ENCODE measurements at regions not wholly inside any gene's neighbourhood (a gene's known extent, or its start where the extent isn't known, plus 50 kb on each side); places are given as distances from the start of the nearest gene placed in this dataset.

- Mint-ChIP-seq H3K9me3 (peaks cover 0 to 5% (median 0%) of the 10 kb centered on the region in 7 donors), H3K4me3 (no peak overlapping the region), H3K27ac (no peak overlapping the region), H3K27me3 (no peaks in the 10 kb centered on the region), H3K4me1 (no peaks in the 10 kb centered on the region), H3K36me3 (no peaks in the 10 kb centered on the region)
- no peak for DNase-seq
- Histone ChIP-seq H3K36me3 (ENCODE audit: control insufficient read depth, insufficient read depth, low read length) (no peaks in the 10 kb centered on the region), H3K4me1 (ENCODE audit: control insufficient read depth, insufficient read depth, low read length, poor library complexity, severe bottlenecking) (no peaks in the 10 kb centered on the region), H3K27ac (ENCODE audit: insufficient read depth, low read length, poor library complexity, severe bottlenecking) (no peak overlapping the region), H3K4me3 (ENCODE audit: low read depth, low read length) (no peak overlapping the region), H3K27me3 (ENCODE audit: control insufficient read depth, insufficient read depth, low read length) (no peaks in the 10 kb centered on the region), H3K9me3 (ENCODE audit: control insufficient read depth in 2 of 2, low read length in 2 of 2) (no peaks in the 10 kb centered on the region)
- ATAC-seq (ENCODE audit: low read depth in 2 of 2): no peak
Observed at GRCh38 chr2:19738707-19739106, 163.1 kb downstream of the TTC32 start.

DNA sequence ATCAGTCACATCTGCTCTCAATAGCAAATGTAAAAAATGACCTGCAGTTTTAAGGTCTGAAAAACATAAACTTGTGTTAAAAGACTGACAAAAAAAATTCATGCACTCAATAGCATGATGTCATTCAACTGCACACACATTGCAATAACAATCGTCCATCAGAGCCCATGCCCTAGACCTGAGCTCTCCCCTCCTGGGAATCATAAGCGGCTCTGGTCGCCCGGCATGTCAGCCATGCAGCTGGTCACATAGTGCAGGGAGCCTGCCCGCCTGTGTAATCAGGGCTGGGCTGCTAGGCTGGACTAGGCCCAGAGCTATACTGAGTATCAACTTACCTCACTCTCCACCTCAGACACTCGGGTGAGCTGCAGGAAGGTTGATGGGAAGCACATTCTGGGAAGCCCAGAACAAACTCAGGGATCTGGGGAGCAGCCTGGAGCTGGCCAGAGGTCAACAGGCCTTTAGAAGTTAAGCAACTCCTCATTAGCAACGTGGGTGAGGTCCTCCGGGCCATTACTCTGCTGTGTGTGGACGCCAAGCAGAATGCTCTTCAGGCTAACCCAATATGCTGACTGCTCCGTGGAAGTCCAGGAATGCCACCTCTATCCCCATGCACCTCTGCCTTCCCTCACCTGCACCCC, 165.5 kb downstream of the TTC32 start:
- H3K4me3 Mint-ChIP-seq: no peak overlapping the region
- no peak for DNase-seq
- no peaks in the 10 kb centered on the region for H3K4me1 Mint-ChIP-seq
- ATAC-seq (ENCODE audit: low read depth in 2 of 2): no peak
- H3K27ac ChIP-seq (ENCODE audit: insufficient read depth, low read length, poor library complexity, severe bottlenecking): no peak overlapping the region
- H3K9me3 Mint-ChIP-seq: peaks cover 0 to 2% (median 0%) of the 10 kb centered on the region in 7 donors
- no peaks in the 10 kb centered on the region for H3K27me3 ChIP-seq (ENCODE audit: control insufficient read depth, insufficient read depth, low read length)
- no peak overlapping the region for H3K27ac Mint-ChIP-seq
- no peaks in the 10 kb centered on the region for H3K4me1 ChIP-seq (ENCODE audit: control insufficient read depth, insufficient read depth, low read length, poor library complexity, severe bottlenecking)
- H3K36me3 Mint-ChIP-seq: no peaks in the 10 kb centered on the region
- peaks cover 4% of the 10 kb centered on the region for H3K27me3 Mint-ChIP-seq
- H3K36me3 ChIP-seq (ENCODE audit: control insufficient read depth, insufficient read depth, low read length): no peaks in the 10 kb centered on the region
- no peaks in the 10 kb centered on the region for H3K9me3 ChIP-seq (ENCODE audit: control insufficient read depth in 2 of 2, low read length in 2 of 2)
- no peak overlapping the region for H3K4me3 ChIP-seq (ENCODE audit: low read depth, low read length)

DNA sequence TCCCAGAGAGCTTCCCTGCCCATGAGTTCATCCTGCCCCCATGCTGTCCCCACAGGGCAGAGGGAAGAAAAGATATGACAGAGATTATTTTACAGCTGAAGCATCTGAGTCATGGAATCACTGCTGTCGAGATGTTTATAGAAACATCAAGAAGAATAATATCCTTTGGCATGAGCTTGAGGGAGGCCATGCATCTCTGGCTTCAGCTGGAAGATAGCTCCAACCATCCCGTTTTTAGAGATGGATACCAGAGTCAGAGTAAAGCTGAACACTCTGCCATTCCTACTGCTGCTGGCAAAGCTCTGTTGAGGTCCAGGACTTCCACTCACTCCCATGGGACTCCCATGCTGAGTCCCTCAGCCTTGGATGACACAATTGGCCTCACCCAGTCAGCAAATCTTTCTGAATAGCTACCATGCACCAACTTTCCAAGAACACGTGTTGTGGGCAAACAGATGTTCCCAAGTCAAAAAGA, 167.8 kb downstream of the TTC32 start:
- Histone ChIP-seq H3K27ac (ENCODE audit: insufficient read depth, low read length, poor library complexity, severe bottlenecking) (no peak overlapping the region), H3K4me3 (ENCODE audit: low read depth, low read length) (no peak overlapping the region), H3K9me3 (ENCODE audit: control insufficient read depth in 2 of 2, low read length in 2 of 2) (no peaks in the 10 kb centered on the region), H3K4me1 (ENCODE audit: control insufficient read depth, insufficient read depth, low read length, poor library complexity, severe bottlenecking) (no peaks in the 10 kb centered on the region), H3K36me3 (ENCODE audit: control insufficient read depth, insufficient read depth, low read length) (no peaks in the 10 kb centered on the region), H3K27me3 (ENCODE audit: control insufficient read depth, insufficient read depth, low read length) (no peaks in the 10 kb centered on the region)
- Mint-ChIP-seq H3K9me3 (peaks cover 0 to 2% (median 0%) of the 10 kb centered on the region in 7 donors), H3K27ac (no peak overlapping the region), H3K4me3 (no peak overlapping the region), H3K4me1 (no peaks in the 10 kb centered on the region), H3K27me3 (peaks cover 4% of the 10 kb centered on the region), H3K36me3 (no peaks in the 10 kb centered on the region)
- ATAC-seq (ENCODE audit: low read depth in 2 of 2) (no peak), DNase-seq (no peak)

GRCh38 chr2:19733390-19733789, 168.4 kb downstream of the TTC32 start:
- ATAC-seq (ENCODE audit: low read depth in 2 of 2) (no peak), DNase-seq (no peak)
- H3K9me3 Mint-ChIP-seq: peaks cover 0 to 2% (median 0%) of the 10 kb centered on the region in 7 donors
- H3K27ac Mint-ChIP-seq: no peak overlapping the region
- H3K4me3 Mint-ChIP-seq: no peak overlapping the region
- peaks cover 4% of the 10 kb centered on the region for H3K27me3 Mint-ChIP-seq
- H3K4me3 ChIP-seq (ENCODE audit: low read depth, low read length): no peak overlapping the region
- no peaks in the 10 kb centered on the region for H3K4me1 Mint-ChIP-seq
- H3K36me3 ChIP-seq (ENCODE audit: control insufficient read depth, insufficient read depth, low read length): no peaks in the 10 kb centered on the region
- no peaks in the 10 kb centered on the region for H3K27me3 ChIP-seq (ENCODE audit: control insufficient read depth, insufficient read depth, low read length)
- H3K27ac ChIP-seq (ENCODE audit: insufficient read depth, low read length, poor library complexity, severe bottlenecking): no peak overlapping the region
- H3K9me3 ChIP-seq (ENCODE audit: control insufficient read depth in 2 of 2, low read length in 2 of 2): no peaks in the 10 kb centered on the region
- no peaks in the 10 kb centered on the region for H3K36me3 Mint-ChIP-seq
- H3K4me1 ChIP-seq (ENCODE audit: control insufficient read depth, insufficient read depth, low read length, poor library complexity, severe bottlenecking): no peaks in the 10 kb centered on the region

GRCh38 chr2:19732255-19732654, 169.5 kb downstream of the TTC32 start:
- no peak overlapping the region for H3K27ac Mint-ChIP-seq
- H3K36me3 Mint-ChIP-seq: no peaks in the 10 kb centered on the region
- Histone ChIP-seq H3K27ac (ENCODE audit: insufficient read depth, low read length, poor library complexity, severe bottlenecking) (no peak overlapping the region), H3K36me3 (ENCODE audit: control insufficient read depth, insufficient read depth, low read length) (no peaks in the 10 kb centered on the region), H3K9me3 (ENCODE audit: control insufficient read depth in 2 of 2, low read length in 2 of 2) (no peaks in the 10 kb centered on the region), H3K4me3 (ENCODE audit: low read depth, low read length) (no peak overlapping the region), H3K4me1 (ENCODE audit: control insufficient read depth, insufficient read depth, low read length, poor library complexity, severe bottlenecking) (no peaks in the 10 kb centered on the region), H3K27me3 (ENCODE audit: control insufficient read depth, insufficient read depth, low read length) (no peaks in the 10 kb centered on the region)
- H3K4me3 Mint-ChIP-seq: peak overlapping the region in 1 of 4 donors; percentile 28
- H3K27me3 Mint-ChIP-seq: peaks cover 4% of the 10 kb centered on the region
- no peaks in the 10 kb centered on the region for H3K4me1 Mint-ChIP-seq
- DNase-seq (no peak), ATAC-seq (ENCODE audit: low read depth in 2 of 2) (no peak)
- no peaks in the 10 kb centered on the region for H3K9me3 Mint-ChIP-seq

DNA sequence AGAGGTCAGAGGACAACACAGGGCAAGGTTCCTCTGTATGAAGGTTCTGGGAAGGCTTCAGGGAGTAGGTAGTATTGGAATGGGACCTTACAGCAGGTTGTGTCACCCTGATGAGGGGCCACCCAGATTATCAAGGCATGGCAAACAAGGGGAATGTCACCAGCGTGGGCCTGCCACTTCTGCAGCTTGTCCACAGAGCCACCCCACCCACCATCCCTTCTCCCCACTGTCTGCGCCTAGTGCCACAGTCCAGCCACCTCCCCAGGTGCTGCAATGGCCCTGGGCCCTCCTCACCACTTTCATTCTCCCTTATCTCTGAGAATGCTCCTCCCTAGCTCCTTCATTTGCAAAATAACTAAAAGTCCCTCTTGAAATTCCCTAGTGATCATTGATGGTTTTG, 170.3 kb downstream of the TTC32 start:
- Histone ChIP-seq H3K9me3 (ENCODE audit: control insufficient read depth in 2 of 2, low read length in 2 of 2) (no peaks in the 10 kb centered on the region), H3K36me3 (ENCODE audit: control insufficient read depth, insufficient read depth, low read length) (no peaks in the 10 kb centered on the region), H3K4me1 (ENCODE audit: control insufficient read depth, insufficient read depth, low read length, poor library complexity, severe bottlenecking) (no peaks in the 10 kb centered on the region), H3K4me3 (ENCODE audit: low read depth, low read length) (no peak overlapping the region), H3K27me3 (ENCODE audit: control insufficient read depth, insufficient read depth, low read length) (no peaks in the 10 kb centered on the region), H3K27ac (ENCODE audit: insufficient read depth, low read length, poor library complexity, severe bottlenecking) (no peak overlapping the region)
- DNase-seq: no peak
- no peaks in the 10 kb centered on the region for H3K36me3 Mint-ChIP-seq
- peaks cover 4% of the 10 kb centered on the region for H3K27me3 Mint-ChIP-seq
- H3K27ac Mint-ChIP-seq: no peak overlapping the region
- ATAC-seq (ENCODE audit: low read depth in 2 of 2): no peak
- H3K4me3 Mint-ChIP-seq: no peak overlapping the region
- H3K4me1 Mint-ChIP-seq: no peaks in the 10 kb centered on the region
- no peaks in the 10 kb centered on the region for H3K9me3 Mint-ChIP-seq

DNA sequence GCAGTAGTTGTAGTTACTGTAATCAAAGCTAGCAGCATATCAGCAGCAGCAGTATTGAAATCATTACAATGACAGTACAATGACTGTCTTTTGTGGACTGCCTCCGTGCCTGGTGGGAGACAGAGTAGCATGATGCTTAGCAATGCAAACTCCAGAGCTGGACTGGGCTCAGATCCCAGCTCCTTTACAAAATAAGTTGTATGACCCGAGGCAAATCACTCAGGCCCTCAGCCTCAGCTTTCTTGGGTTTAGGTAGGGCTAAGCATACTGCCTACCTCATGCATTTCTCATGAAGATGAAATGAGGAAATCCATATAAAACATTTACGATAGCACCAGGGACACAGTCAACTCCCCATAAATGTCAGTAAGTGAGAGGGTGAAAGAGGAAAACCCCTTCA, 170.7 kb downstream of the TTC32 start:
- no peak for ATAC-seq (ENCODE audit: low read depth in 2 of 2)
- H3K27ac ChIP-seq (ENCODE audit: insufficient read depth, low read length, poor library complexity, severe bottlenecking): no peak overlapping the region
- no peaks in the 10 kb centered on the region for H3K9me3 Mint-ChIP-seq
- no peak overlapping the region for H3K4me3 ChIP-seq (ENCODE audit: low read depth, low read length)
- peaks cover 4% of the 10 kb centered on the region for H3K27me3 Mint-ChIP-seq
- DNase-seq: no peak
- no peak overlapping the region for H3K27ac Mint-ChIP-seq
- no peaks in the 10 kb centered on the region for H3K9me3 ChIP-seq (ENCODE audit: control insufficient read depth in 2 of 2, low read length in 2 of 2)
- H3K36me3 Mint-ChIP-seq: no peaks in the 10 kb centered on the region
- no peaks in the 10 kb centered on the region for H3K36me3 ChIP-seq (ENCODE audit: control insufficient read depth, insufficient read depth, low read length)
- H3K4me1 ChIP-seq (ENCODE audit: control insufficient read depth, insufficient read depth, low read length, poor library complexity, severe bottlenecking): no peaks in the 10 kb centered on the region
- H3K4me1 Mint-ChIP-seq: no peaks in the 10 kb centered on the region
- no peaks in the 10 kb centered on the region for H3K27me3 ChIP-seq (ENCODE audit: control insufficient read depth, insufficient read depth, low read length)
- no peak overlapping the region for H3K4me3 Mint-ChIP-seq

GRCh38 chr2:19728125-19728524, 173.7 kb downstream of the TTC32 start:
- H3K27me3 ChIP-seq (ENCODE audit: control insufficient read depth, insufficient read depth, low read length): no peaks in the 10 kb centered on the region
- no peak for ATAC-seq (ENCODE audit: low read depth in 2 of 2)
- no peak overlapping the region for H3K27ac Mint-ChIP-seq
- no peak for DNase-seq
- H3K4me1 ChIP-seq (ENCODE audit: control insufficient read depth, insufficient read depth, low read length, poor library complexity, severe bottlenecking): no peaks in the 10 kb centered on the region
- no peaks in the 10 kb centered on the region for H3K4me1 Mint-ChIP-seq
- H3K36me3 Mint-ChIP-seq: no peaks in the 10 kb centered on the region
- no peaks in the 10 kb centered on the region for H3K9me3 ChIP-seq (ENCODE audit: control insufficient read depth in 2 of 2, low read length in 2 of 2)
- no peak overlapping the region for H3K4me3 ChIP-seq (ENCODE audit: low read depth, low read length)
- H3K27ac ChIP-seq (ENCODE audit: insufficient read depth, low read length, poor library complexity, severe bottlenecking): no peak overlapping the region
- H3K9me3 Mint-ChIP-seq: no peaks in the 10 kb centered on the region
- H3K4me3 Mint-ChIP-seq: no peak overlapping the region
- H3K36me3 ChIP-seq (ENCODE audit: control insufficient read depth, insufficient read depth, low read length): no peaks in the 10 kb centered on the region
- H3K27me3 Mint-ChIP-seq: peaks cover 4% of the 10 kb centered on the region

All from CD4-positive, CD25-positive, alpha-beta regulatory T cell (primary cell).